Body of pancreas (tissue), 4 donors: ENCODE measurements at regions not wholly inside any gene's neighbourhood (a gene's known extent, or its start where the extent isn't known, plus 50 kb on each side); places are given as distances from the start of the nearest gene placed in this dataset.

Experiments used
- ATAC-seq: fragments of 150-250 bp; one replicate; pipeline ENCODE4 v1.9.1; 2016
- DNase-seq, 4 donors: peaks; one replicate each; pipeline ENCODE4 v3.0.0-alpha.2; 2019
- H3K27ac ChIP-seq, 4 donors: fragments of 200-600 bp; sonication (generic); 1 replicate in 3 of 4; 2 replicates in 1 of 4; pipeline versions ENCODE4 v1.5.1 to v1.6.1; 2016 to 2019; ENCODE audit warnings: mild to moderate bottlenecking in 1 of 4, mixed read lengths in 1 of 4, moderate library complexity in 1 of 4
- H3K27me3 ChIP-seq, 2 donors: fragments of 200-600 bp; sonication (generic); one replicate each; pipeline ENCODE4 v1.6.0; 2016; ENCODE audit warnings: mild to moderate bottlenecking in 1 of 2
- H3K36me3 ChIP-seq, 2 donors: fragments of 200-600 bp; sonication (generic); replicated peaks in 1 of 2; 2 replicates each; pipeline ENCODE4 v1.5.1; 2016; ENCODE audit warnings: low read depth in 2 of 2; ENCODE audit not compliant: insufficient read depth in 1 of 2
- H3K4me1 ChIP-seq: fragments of 200-600 bp; sonication (generic); one replicate; pipeline ENCODE4 v1.6.0; 2016
- H3K4me3 ChIP-seq, 2 donors: fragments of 200-600 bp; sonication (generic); 1 replicate in 1 of 2; 2 replicates in 1 of 2; pipeline ENCODE4 v1.5.1; 2016 to 2019
- H3K9me3 ChIP-seq, 3 donors: fragments of 200-600 bp; sonication (generic); 1 replicate in 2 of 3; 2 replicates in 1 of 3; pipeline ENCODE4 v1.5.1; 2016
- POLR2A ChIP-seq, 3 donors: fragments of 450-650 bp; IDR thresholded peaks; one replicate each; pipeline ENCODE4 v1.6.1; 2016; ENCODE audit warnings: antibody characterized with exemption in 3 of 3, mild to moderate bottlenecking in 2 of 3
- WGBS, 2 donors: methylation state at CpG; one replicate each; pipeline ENCODE4 v1.1.5; 2017; 5-methylcytosine and 5-hydroxymethylcytosine counted together
- intact Hi-C: fragments of 100-400 bp; cut with DNase I; formaldehyde crosslinking; loops from one replicate; pipeline ENCODE4 v1.15.1; 2023
- TF ChIP-seq, protein P1 (sequence below), 7 experiments: fragments of 450-650 bp in 4 of 7; fragments of 200-600 bp in 3 of 7; sonication (generic) in 3 of 7; IDR thresholded peaks; one replicate each; pipeline ENCODE4 v1.5.1; 2016 to 2019; ENCODE audit warnings: antibody characterized with exemption in 7 of 7

DNA sequence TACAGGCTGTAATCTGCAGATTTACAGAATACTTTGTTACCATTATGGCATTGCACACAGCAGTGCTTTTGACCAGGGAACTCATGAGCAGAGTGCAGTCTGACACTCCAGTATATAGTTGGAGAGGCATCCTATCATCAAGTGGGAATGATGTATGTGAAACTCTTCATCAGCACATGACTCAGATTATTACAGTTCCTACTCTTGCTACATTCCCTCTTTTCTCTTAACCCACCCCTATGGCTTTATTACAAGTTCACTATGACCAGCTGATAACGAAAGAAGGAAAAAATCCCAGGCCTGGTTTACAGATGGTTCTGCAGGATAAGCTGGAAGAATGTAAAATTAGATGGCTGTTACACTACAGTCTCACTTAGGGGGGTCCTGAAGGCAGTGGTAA lies 385.9 kb downstream of the RASEF start:
- Histone ChIP-seq H3K27me3 (peaks cover 0 to 3% of the 10 kb centered on the region in 2 donors), H3K4me1 (no peaks in the 10 kb centered on the region), H3K36me3 (no peaks in the 10 kb centered on the region), H3K9me3 (no peaks in the 10 kb centered on the region), H3K4me3 (no peak overlapping the region), H3K27ac (no peak overlapping the region)
- ATAC-seq (no peak), DNase-seq (no peak)
- intact Hi-C loops, result no loop called here
- TF ChIP-seq, protein P1, sequence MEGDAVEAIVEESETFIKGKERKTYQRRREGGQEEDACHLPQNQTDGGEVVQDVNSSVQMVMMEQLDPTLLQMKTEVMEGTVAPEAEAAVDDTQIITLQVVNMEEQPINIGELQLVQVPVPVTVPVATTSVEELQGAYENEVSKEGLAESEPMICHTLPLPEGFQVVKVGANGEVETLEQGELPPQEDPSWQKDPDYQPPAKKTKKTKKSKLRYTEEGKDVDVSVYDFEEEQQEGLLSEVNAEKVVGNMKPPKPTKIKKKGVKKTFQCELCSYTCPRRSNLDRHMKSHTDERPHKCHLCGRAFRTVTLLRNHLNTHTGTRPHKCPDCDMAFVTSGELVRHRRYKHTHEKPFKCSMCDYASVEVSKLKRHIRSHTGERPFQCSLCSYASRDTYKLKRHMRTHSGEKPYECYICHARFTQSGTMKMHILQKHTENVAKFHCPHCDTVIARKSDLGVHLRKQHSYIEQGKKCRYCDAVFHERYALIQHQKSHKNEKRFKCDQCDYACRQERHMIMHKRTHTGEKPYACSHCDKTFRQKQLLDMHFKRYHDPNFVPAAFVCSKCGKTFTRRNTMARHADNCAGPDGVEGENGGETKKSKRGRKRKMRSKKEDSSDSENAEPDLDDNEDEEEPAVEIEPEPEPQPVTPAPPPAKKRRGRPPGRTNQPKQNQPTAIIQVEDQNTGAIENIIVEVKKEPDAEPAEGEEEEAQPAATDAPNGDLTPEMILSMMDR (IDR thresholded peaks at IDR 0.05), result no peak
- no peak for TF ChIP-seq POLR2A (IDR thresholded peaks at IDR 0.05)
- WGBS, 2 donors, result 55 to 66% methylated on average over 1 of the region's 1 CpG

DNA sequence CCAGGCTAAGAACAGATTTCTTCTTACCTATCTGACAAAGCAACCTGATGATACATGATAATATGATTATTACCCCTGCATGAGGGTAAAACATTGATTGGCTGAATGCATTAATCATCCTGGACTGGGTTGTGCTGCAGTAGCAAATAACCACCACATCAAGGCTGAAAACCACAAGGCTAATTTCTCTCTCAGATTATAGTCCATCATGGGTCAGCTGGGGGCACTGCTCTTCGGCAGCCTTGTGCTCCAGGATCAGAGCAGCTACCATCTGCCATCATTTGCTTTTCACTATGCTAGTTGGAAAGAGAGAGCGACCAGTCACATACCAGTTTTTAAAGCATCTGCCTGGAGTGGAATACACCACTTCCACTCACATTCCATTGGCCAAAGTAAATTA lies 383.5 kb downstream of the RASEF start:
- TF ChIP-seq, protein P1 (IDR thresholded peaks at IDR 0.05), result no peak
- TF ChIP-seq POLR2A (IDR thresholded peaks at IDR 0.05), result no peak
- H3K4me3 ChIP-seq, result no peak overlapping the region
- no peaks in the 10 kb centered on the region for H3K36me3 ChIP-seq
- ATAC-seq (no peak), DNase-seq (no peak)
- WGBS, 2 donors, result 53 to 72% methylated on average over 2 of the region's 2 CpGs
- intact Hi-C loops, result no loop called here
- H3K27me3 ChIP-seq, result peaks cover 0 to 3% of the 10 kb centered on the region in 2 donors
- H3K27ac ChIP-seq, result no peak overlapping the region
- no peaks in the 10 kb centered on the region for H3K4me1 ChIP-seq
- no peaks in the 10 kb centered on the region for H3K9me3 ChIP-seq

DNA sequence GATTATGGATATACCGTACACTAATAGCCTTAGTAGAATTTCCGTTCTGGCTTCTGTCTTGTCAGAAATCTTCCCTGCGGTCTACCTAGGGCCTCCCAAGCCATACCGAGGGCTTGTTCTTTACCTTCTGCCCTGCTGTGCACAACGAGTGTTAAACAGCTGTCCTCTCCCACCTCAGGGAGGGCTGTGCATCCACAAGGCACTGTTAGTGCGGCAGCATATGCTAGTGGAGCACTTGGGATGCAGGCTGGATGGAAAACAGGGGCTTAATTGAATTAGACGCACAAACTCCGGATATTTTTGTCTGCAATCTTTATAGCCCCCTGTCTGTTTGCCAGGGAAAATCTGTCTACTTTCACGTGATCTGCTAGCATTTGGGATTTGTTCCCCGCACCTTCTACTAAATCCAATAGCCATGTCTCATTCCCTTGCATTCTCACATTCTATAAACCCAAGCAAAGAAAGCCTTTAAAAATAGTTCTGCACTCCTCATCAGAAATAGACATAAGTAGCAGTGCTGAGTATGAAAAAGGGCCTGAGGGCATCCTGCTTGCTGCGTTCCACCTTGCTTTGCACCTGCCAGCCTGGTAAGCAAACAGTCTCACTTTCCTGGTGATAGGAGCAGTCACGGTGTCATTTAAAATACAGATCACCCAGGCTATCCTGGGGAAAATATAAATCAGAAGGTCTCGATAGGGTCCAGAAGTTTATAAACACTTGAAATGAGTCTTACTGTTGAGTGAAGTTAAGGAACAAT lies 382.6 kb downstream of the RASEF start:
- H3K36me3 ChIP-seq, result no peaks in the 10 kb centered on the region
- H3K27me3 ChIP-seq, result peaks cover 0 to 3% of the 10 kb centered on the region in 2 donors
- intact Hi-C loops, result no loop called here
- no peak for TF ChIP-seq POLR2A (IDR thresholded peaks at IDR 0.05)
- TF ChIP-seq, protein P1 (IDR thresholded peaks at IDR 0.05), result no peak
- H3K4me1 ChIP-seq, result no peaks in the 10 kb centered on the region
- no peak overlapping the region for H3K4me3 ChIP-seq
- DNase-seq (no peak), ATAC-seq (no peak)
- no peak overlapping the region for H3K27ac ChIP-seq
- H3K9me3 ChIP-seq, result no peaks in the 10 kb centered on the region
- 46 to 60% methylated on average over 13 of the region's 13 CpGs for WGBS, 2 donors

DNA sequence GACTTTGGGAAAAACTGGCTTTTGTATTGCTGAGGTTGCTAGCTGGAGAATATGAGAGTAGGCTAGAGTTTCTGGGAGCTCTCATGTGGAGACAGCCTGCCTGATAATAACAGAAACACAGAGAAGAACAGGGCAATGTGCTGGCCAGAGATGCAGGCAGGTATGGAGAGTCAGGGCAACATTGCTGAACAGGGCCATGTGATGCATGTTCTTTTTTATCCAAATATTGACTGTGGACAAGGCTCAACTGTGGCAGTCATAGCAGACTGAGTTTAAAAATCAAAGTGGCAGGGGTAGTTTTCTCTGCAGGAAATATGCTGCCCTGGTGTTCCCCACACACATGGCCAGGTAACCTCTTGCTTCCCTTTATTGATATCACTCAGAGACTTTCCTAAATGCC lies 381.1 kb downstream of the RASEF start:
- Histone ChIP-seq H3K4me1 (no peaks in the 10 kb centered on the region), H3K27ac (no peak overlapping the region), H3K4me3 (no peak overlapping the region), H3K9me3 (no peaks in the 10 kb centered on the region), H3K36me3 (no peaks in the 10 kb centered on the region), H3K27me3 (peaks cover 0 to 3% of the 10 kb centered on the region in 2 donors)
- intact Hi-C loops, result no loop called here
- no peak for DNase-seq
- TF ChIP-seq, protein P1 (IDR thresholded peaks at IDR 0.05), result no peak
- no peak for TF ChIP-seq POLR2A (IDR thresholded peaks at IDR 0.05)
- no peak for ATAC-seq

DNA sequence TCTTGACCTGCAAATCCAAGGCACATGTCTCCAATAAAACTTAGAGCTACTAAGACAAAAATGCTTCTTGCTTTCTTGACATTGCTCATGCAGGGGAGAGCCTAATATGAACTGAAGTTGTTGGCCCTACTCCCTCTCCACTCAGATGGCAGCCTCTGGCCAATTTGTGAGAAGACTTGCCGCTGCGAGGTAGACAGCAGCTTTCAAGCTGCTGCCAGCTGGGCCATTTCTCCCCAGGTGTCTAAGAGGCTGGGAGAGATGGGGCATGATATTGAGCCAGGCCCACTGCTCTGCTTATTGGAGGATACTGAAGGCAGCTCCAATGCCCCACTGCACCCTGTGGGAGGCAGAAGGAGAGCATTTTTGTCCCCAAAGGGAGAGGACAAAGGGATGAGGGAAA lies 380.5 kb downstream of the RASEF start:
- Histone ChIP-seq H3K4me1 (no peaks in the 10 kb centered on the region), H3K27me3 (no peaks in the 10 kb centered on the region), H3K4me3 (no peak overlapping the region), H3K9me3 (no peaks in the 10 kb centered on the region), H3K36me3 (no peaks in the 10 kb centered on the region), H3K27ac (no peak overlapping the region)
- DNase-seq (no peak), ATAC-seq (no peak)
- intact Hi-C loops, result no loop called here
- TF ChIP-seq POLR2A (IDR thresholded peaks at IDR 0.05), result no peak
- TF ChIP-seq, protein P1 (IDR thresholded peaks at IDR 0.05), result no peak
- 88 to 96% methylated on average over 2 of the region's 2 CpGs for WGBS, 2 donors
